ENCODE measurements at regions not wholly inside any gene's neighbourhood (a gene's known extent, or its start where the extent isn't known, plus 50 kb on each side); places are given as distances from the start of the nearest gene placed in this dataset.

DNA sequence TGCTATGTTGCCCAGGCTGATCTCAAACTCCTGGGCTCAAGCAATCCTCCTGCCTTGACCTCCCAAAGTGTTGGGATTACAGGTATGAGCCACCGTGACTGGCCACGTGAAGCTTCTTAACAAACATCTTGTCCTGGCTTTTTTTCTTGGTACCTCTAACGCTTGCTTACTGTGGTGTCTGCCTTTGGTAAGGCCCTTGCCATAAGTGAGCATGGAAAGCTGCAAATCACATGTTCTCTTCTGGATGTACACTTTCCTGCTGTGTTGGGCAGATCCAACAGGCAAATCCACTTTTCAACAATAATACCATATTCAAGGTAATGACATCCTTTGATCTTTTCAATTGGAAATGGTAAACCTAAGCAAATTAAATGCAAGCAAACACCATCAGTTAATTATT, 54.6 kb downstream of the ARF6 start:
- TF ChIP-seq, protein P1, sequence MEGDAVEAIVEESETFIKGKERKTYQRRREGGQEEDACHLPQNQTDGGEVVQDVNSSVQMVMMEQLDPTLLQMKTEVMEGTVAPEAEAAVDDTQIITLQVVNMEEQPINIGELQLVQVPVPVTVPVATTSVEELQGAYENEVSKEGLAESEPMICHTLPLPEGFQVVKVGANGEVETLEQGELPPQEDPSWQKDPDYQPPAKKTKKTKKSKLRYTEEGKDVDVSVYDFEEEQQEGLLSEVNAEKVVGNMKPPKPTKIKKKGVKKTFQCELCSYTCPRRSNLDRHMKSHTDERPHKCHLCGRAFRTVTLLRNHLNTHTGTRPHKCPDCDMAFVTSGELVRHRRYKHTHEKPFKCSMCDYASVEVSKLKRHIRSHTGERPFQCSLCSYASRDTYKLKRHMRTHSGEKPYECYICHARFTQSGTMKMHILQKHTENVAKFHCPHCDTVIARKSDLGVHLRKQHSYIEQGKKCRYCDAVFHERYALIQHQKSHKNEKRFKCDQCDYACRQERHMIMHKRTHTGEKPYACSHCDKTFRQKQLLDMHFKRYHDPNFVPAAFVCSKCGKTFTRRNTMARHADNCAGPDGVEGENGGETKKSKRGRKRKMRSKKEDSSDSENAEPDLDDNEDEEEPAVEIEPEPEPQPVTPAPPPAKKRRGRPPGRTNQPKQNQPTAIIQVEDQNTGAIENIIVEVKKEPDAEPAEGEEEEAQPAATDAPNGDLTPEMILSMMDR (IDR thresholded peaks at IDR 0.05): no peak
- TF ChIP-seq POLR2A (IDR thresholded peaks at IDR 0.05): no peak

Measured in esophagus squamous epithelium (tissue), 4 donors.